Upper lobe of left lung (tissue), 6 donors: ENCODE measurements at regions not wholly inside any gene's neighbourhood (a gene's known extent, or its start where the extent isn't known, plus 50 kb on each side); places are given as distances from the start of the nearest gene placed in this dataset.
"Not testable (repeated sequence)": the region's sequence is repeated elsewhere in the genome, so short reads cannot be mapped to it uniquely, and the experiment has no call there.

Experiments used
- ATAC-seq, 2 donors: fragments of 200-7000 bp; cut with Tn5 transposase; one replicate each; pipeline ENCODE4 v1.9.1; 2022; ENCODE audit warnings: mild to moderate bottlenecking in 2 of 2, moderate library complexity in 2 of 2; ENCODE audit not compliant: low FRiP score in 2 of 2
- DNase-seq, 2 donors: peaks; one replicate each; pipeline ENCODE4 v3.0.0-alpha.2; 2019 to 2020
- H3K27ac ChIP-seq, 4 donors: fragments of 200-600 bp; sonication (generic); one replicate each; pipeline ENCODE4 v1.5.1; 2016 to 2019
- H3K27me3 ChIP-seq, 4 donors: fragments of 200-600 bp; sonication (generic); one replicate each; pipeline ENCODE4 v1.5.1; 2017 to 2019
- H3K36me3 ChIP-seq, 4 donors: fragments of 200-600 bp; sonication (generic); one replicate each; pipeline ENCODE4 v1.5.1; 2016 to 2019
- H3K4me1 ChIP-seq, 4 donors: fragments of 200-600 bp; sonication (generic); one replicate each; pipeline ENCODE4 v1.5.1; 2018 to 2019
- H3K4me3 ChIP-seq, 4 donors: fragments of 200-600 bp; sonication (generic); one replicate each; pipeline ENCODE4 v1.5.1; 2017 to 2019; ENCODE audit warnings: mild to moderate bottlenecking in 2 of 4, moderate library complexity in 1 of 4
- H3K9me3 ChIP-seq, 4 donors: fragments of 200-600 bp; sonication (generic); one replicate each; pipeline ENCODE4 v1.5.1; 2018 to 2019
- CTCF ChIP-seq, 6 experiments: fragments of 450-650 bp in 4 of 6; fragments of 200-600 bp in 2 of 6; sonication (generic) in 2 of 6; IDR thresholded peaks; one replicate each; pipeline ENCODE4 v1.5.1; 2016 to 2019; ENCODE audit warnings: antibody characterized with exemption in 6 of 6
- EP300 ChIP-seq, 4 donors: sonication (generic); formaldehyde crosslinking; IDR thresholded peaks; one replicate each; pipeline ENCODE4 v1.5.1; 2017; ENCODE audit warnings: antibody characterized with exemption in 4 of 4, control low read depth in 2 of 4
- POLR2A ChIP-seq, 4 donors: fragments of 450-650 bp; IDR thresholded peaks; one replicate each; pipeline ENCODE4 v1.5.1; 2016 to 2017; ENCODE audit warnings: antibody characterized with exemption in 4 of 4, mild to moderate bottlenecking in 2 of 4
- POLR2AphosphoS5 ChIP-seq, 2 donors: sonication (generic); formaldehyde crosslinking; IDR thresholded peaks; one replicate each; pipeline ENCODE4 v1.5.1; 2017; ENCODE audit warnings: antibody characterized with exemption in 2 of 2
- WGBS, 2 donors: methylation state at CpG; one replicate each; pipeline ENCODE4 v1.1.5; 2017 to 2018; 5-methylcytosine and 5-hydroxymethylcytosine counted together
- donor health status: DM: no; HTN: no; CAD: no; lungs with moderate emphysema.
- donor health status: DM: no; HTN: yes; CAD: no; lungs with severe emphysema.

GRCh38 chr6:81371930-81372329 is 380.6 kb downstream of the TENT5A start:
- no peak overlapping the region for H3K27ac ChIP-seq
- DNase-seq (no peak), ATAC-seq (no peak)
- no peaks in the 10 kb centered on the region for H3K27me3 ChIP-seq
- H3K4me3 ChIP-seq = no peak overlapping the region
- no peaks in the 10 kb centered on the region for H3K4me1 ChIP-seq
- H3K9me3 ChIP-seq = no peaks in the 10 kb centered on the region
- TF ChIP-seq CTCF (IDR thresholded peaks at IDR 0.05) = no peak
- TF ChIP-seq POLR2AphosphoS5 (IDR thresholded peaks at IDR 0.05) = no peak
- TF ChIP-seq EP300 (IDR thresholded peaks at IDR 0.05) = no peak
- no peak for TF ChIP-seq POLR2A (IDR thresholded peaks at IDR 0.05)
- H3K36me3 ChIP-seq = no peaks in the 10 kb centered on the region

GRCh38 chr6:81366972-81367371 is 385.5 kb downstream of the TENT5A start:
- Histone ChIP-seq H3K4me3 (no peak overlapping the region), H3K4me1 (no peaks in the 10 kb centered on the region), H3K36me3 (no peaks in the 10 kb centered on the region), H3K27me3 (no peaks in the 10 kb centered on the region), H3K9me3 (no peaks in the 10 kb centered on the region), H3K27ac (no peak overlapping the region)
- DNase-seq (no peak), ATAC-seq (no peak)
- 49 to 60% methylated on average over 3 of the region's 3 CpGs for WGBS, 2 donors
- TF ChIP-seq POLR2AphosphoS5 (IDR thresholded peaks at IDR 0.05) (no peak), CTCF (IDR thresholded peaks at IDR 0.05) (no peak), EP300 (IDR thresholded peaks at IDR 0.05) (no peak), POLR2A (IDR thresholded peaks at IDR 0.05) (no peak)

GRCh38 chr6:81362246-81362645 is 390.2 kb downstream of the TENT5A start:
- H3K27me3 ChIP-seq = no peaks in the 10 kb centered on the region
- no peak for DNase-seq
- 21 to 61% methylated on average over 1 of the region's 1 CpG for WGBS, 2 donors

DNA sequence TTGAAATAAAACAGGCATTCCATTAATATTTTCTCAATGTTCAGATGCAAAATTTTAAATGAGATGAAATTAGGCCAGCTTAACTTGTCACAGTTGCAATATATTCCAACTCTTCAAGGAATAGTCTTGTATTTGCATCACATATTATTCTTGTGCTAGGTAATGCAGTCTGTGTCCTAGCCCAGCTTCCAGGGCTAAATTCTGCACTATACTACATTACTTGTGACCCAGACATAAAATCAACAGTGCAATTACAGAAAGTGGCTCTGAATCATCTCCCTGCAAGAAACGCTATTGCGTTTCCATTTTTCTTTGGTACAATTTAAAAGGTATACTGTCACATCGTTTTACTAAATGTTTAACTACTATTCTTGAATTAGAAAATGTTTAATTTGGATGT is 399.2 kb downstream of the TENT5A start:
- 85% methylated on average over 3 of the region's 3 CpGs for WGBS, 2 donors
- no peak overlapping the region for H3K4me3 ChIP-seq
- H3K9me3 ChIP-seq = no peaks in the 10 kb centered on the region
- no peaks in the 10 kb centered on the region for H3K4me1 ChIP-seq
- TF ChIP-seq EP300 (IDR thresholded peaks at IDR 0.05) (no peak), POLR2AphosphoS5 (IDR thresholded peaks at IDR 0.05) (no peak), CTCF (IDR thresholded peaks at IDR 0.05) (no peak), POLR2A (IDR thresholded peaks at IDR 0.05) (no peak)
- H3K36me3 ChIP-seq = no peaks in the 10 kb centered on the region
- DNase-seq (no peak), ATAC-seq (no peak)
- H3K27ac ChIP-seq = no peak overlapping the region
- no peaks in the 10 kb centered on the region for H3K27me3 ChIP-seq

More at GRCh38 chr6:81362246-81362645, 390.2 kb downstream of the TENT5A start:
- Histone ChIP-seq H3K36me3 (no peaks in the 10 kb centered on the region), H3K4me1 (no peaks in the 10 kb centered on the region), H3K4me3 (no peak overlapping the region), H3K9me3 (no peaks in the 10 kb centered on the region), H3K27ac (no peak overlapping the region)
- TF ChIP-seq POLR2A (IDR thresholded peaks at IDR 0.05) (no peak), POLR2AphosphoS5 (IDR thresholded peaks at IDR 0.05) (no peak), EP300 (IDR thresholded peaks at IDR 0.05) (no peak)
- no peak for ATAC-seq

DNA sequence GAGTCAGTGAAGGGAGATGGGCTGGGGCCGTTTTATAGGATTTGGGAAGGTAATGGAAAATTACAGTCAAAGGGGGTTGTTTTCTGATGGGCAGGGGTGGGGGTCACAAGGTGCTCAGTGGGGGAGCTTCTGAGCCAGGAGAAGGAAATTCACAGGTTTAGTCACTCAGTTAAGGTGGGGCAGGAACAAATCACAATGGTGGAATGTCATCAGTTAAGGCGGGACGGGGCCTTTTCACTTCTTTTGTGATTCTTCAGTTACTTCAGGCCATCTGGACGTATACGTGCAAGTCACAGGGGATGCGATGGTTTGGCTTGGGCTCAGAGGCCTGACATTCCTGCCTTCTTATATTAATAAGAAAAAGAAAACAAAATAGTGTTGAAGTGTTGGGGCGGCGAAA is 408.5 kb downstream of the TENT5A start:
- not testable (repeated sequence) for H3K27me3 ChIP-seq, ATAC-seq
- WGBS, 2 donors = 84 to 85% methylated on average over 8 of the region's 8 CpGs

GRCh38 chr6:81340946-81341345 is 411.5 kb downstream of the TENT5A start:
- no peak overlapping the region for H3K27ac ChIP-seq
- no peaks in the 10 kb centered on the region for H3K27me3 ChIP-seq
- no peak for ATAC-seq
- 86 to 93% methylated on average over 4 of the region's 4 CpGs for WGBS, 2 donors
- no peak for DNase-seq
- H3K4me1 ChIP-seq = no peaks in the 10 kb centered on the region
- no peak overlapping the region for H3K4me3 ChIP-seq
- no peaks in the 10 kb centered on the region for H3K36me3 ChIP-seq
- TF ChIP-seq CTCF (IDR thresholded peaks at IDR 0.05) = no peak
- TF ChIP-seq POLR2A (IDR thresholded peaks at IDR 0.05) = no peak
- TF ChIP-seq EP300 (IDR thresholded peaks at IDR 0.05) = no peak
- no peak for TF ChIP-seq POLR2AphosphoS5 (IDR thresholded peaks at IDR 0.05)
- H3K9me3 ChIP-seq = no peaks in the 10 kb centered on the region

More for the DNA sequence above, 408.5 kb downstream of the TENT5A start:
- not testable (repeated sequence) for H3K36me3 ChIP-seq, DNase-seq, H3K27ac ChIP-seq, H3K9me3 ChIP-seq, H3K4me3 ChIP-seq, H3K4me1 ChIP-seq
